Activated CD8-positive, alpha-beta memory T cell treated with anti-CD3 and anti-CD28 coated beads for 24 hours (primary cell): ENCODE measurements at regions not wholly inside any gene's neighbourhood (a gene's known extent, or its start where the extent isn't known, plus 50 kb on each side); places are given as distances from the start of the nearest gene placed in this dataset.
A peak's percentile ranks its signal among the peaks of the same experiment; 100 is the strongest.
"Not testable (repeated sequence)": the region's sequence is repeated elsewhere in the genome, so short reads cannot be mapped to it uniquely, and the experiment has no call there.

Experiments used
- DNase-seq: peaks from one replicate; pipeline ENCODE4 v3.0.0-alpha.2; 2020

DNA sequence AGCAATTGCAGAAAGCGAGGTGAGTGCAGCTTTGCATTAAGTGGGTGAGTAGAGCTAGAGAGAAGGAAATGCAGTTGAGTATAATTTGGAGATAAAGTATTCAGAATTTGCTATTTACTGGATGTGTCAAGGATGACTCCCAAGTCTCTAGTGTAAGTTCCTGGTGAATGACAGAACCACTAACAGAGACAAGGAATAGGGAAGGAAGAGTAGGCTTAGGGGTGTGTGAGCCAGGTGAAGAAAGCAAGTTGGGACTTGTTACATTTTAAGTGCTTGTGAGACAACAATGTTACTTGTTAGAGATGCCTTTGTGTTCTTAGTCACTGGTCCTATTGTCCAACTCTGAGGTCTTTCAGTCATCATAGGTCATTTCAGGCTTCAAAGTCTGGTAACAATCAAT is 70.8 kb downstream of the TBC1D26 start:
- DNase-seq: not testable (repeated sequence)

DNA sequence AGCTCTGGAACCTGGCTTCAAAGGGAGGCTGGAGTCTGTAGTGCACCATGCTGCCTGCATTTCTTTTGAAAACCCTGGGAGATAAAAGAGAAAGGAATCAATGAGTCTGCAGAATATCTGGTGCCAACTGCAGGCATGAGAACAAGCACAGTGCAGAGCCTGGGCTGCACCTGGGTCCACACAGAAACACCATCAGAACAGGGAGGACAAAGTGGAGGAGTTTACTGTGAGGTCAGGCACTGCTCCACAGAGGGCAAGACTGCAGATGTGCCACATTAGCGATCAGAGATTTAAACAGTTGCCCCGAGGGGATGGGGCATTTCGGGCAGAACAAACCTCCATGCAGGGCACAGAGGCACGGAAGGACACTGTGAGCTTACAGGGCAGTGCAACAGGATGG is 74.7 kb downstream of the TBC1D26 start:
- DNase-seq: not testable (repeated sequence)

DNA sequence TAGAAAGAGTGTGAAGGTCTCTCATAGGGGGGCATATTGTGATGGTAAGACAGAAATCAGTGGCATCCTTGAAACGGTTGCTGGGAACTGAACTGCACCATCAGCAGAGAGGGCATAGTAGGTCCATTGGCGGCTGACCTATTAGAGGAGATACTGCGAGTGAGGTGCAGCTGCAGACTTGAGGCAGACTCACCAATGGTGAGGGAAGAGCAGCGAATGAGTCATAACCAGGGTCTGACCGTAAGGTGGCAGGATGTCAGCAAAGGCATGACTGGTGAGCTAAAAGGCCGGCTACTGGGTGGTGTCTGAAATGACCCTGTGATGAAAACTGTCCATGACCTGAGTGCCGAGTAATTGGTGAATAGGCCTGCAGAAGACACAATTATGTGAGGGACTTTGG is 81.3 kb downstream of the TBC1D26 start:
- DNase-seq: not testable (repeated sequence)

DNA sequence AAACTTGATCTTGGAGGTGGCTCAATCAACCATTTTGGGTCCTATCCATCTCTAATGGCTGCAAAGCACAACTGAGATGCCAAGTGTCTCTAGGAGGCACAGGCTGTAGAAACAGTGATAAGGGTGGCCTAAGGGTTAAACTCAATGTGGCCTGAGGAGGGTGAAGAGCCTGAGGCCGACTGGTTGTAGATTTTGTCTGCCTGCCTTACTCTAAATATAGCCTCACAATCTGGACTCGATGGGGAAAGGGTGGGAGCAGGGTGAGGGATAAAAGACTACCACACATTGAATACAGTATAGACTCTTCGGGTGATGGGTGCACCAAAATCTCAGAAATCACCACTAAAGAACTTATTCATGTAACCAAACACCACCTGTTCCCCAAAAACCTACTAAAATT is 81.9 kb downstream of the TBC1D26 start:
- DNase-seq: not testable (repeated sequence)

DNA sequence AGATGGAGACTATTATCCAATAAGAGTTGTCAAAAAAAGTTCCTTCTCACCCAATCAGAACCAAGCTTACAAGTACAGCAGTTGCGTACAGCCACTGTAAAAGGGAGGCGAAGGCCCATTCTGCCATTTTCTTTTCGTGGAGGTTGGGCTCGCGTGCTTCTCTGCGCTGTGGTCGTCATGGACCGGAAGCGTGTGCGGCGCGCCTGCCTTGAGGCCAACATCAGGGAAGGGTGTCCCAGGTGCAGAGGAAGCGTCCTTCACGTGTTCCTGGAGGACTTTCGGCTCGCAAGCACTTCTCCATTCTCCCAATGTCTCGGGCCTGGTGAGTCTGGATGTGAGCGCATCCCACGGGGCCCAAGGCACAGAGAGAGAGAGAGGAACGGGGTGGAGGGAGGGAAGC is 85.8 kb downstream of the TBC1D26 start:
- DNase-seq: not testable (repeated sequence)

DNA sequence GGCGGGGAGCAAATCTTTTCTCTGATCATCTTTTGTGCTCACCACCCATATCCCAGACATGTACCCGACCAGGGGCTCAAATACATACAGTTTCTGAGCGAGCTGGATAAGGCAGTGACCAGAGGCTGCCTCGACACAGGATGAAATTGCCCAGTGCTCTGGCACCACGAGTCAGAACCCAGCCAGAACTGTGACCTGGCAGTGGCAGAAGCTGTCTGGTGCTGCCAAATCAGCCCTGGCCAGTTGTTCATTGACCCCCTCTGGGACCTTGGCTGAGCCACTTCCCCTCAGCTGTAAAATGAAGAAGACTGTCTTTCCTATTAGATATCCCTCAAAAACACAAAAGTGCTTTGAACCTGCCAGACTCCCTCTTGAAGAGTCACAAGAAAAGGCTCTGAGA is 90.2 kb downstream of the TBC1D26 start:
- DNase-seq: not testable (repeated sequence)

DNA sequence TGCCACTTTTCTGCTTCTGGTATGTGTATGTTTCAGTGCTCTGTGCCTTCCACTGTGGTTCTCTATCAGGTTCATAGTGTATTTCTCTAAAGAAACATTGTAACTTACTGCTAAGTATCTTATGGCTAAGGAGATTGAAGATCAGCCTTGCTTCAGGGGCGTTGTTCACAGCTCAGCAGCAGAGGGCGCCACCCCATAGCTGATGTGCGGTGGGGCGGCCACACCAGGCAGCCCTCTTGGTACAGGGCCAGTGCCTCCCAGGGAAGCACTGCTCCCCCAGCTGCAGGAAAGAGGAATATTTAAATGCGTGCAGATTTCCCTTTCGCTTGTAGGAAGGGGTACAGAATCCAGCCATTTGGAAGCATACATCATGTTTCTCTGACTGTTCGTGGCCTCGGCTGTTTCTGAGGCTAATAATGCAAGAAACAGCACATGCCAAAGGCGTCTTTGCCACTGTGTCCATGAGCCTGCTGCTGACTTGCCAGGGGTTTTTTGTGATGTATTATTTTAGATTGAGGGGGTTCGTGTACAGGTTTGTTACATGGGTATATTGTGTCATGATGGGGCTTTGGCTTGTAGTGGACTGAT is 96.7 kb downstream of the TBC1D26 start:
- DNase-seq: peak; percentile 88

DNA sequence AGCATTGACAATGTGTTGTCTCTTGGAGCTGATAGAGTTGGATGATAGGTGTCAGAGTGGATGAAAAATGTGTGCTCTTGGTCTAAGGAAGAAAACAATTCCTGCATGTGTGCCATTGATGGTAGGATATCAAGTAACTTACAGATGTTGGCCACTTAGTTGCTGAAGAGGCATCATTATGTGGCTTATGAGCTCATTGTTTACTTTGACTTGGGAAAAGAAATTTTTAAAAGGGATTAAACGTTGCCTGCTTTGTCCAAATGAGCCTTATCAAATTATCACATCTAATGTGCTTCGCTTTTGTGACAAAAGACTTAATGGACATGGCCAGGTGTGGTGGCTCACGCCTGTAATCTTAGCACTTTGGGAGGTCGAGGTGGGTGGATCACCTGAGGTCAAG is 98.1 kb downstream of the TBC1D26 start:
- not testable (repeated sequence) for DNase-seq

DNA sequence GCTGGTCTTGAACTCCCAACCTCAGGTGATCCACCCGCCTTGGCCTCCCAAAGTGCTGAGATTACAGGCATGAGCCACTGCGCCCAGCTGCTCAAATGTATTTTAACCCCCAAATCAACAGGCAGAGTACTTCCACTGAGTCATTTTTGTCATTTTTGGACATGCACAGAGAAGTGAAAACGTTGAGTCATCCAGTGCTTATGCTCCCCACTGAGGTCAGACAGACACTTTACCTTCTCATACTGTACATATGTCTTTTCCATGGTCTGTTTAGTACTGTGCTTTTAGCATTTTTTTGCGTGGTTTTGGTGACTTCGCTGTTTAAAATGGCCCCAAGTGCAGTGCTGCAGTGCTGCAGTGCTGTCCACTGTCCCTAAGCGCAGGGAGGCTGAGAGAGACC is 99.1 kb downstream of the TBC1D26 start:
- not testable (repeated sequence) for DNase-seq

DNA sequence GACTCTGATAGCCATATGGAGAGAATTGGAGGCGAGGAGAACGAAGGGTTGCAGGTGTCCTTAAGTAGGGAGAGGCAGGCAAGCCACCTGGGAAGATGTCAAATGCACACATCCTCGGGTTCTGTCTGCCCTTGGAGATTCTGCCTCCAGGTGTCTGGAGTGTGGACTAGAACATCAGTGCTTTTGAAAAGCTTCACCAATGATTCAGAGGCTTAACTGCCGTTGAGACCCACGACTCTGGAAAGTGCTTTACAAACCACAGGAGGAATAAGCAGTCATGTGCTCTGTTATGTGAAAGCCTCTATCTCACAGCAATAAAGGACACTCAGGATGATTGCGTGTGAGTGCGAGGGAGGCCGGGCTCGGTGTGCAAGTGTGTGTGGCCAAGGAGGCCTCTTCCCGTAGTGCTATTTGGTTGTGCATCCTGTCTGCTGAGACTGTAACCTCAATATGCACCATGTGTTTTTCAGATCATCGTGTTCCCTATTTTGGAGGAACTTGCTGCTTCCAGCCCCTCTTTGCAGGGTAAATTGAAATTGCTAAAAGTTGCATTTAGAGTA is 100.9 kb downstream of the TBC1D26 start:
- not testable (repeated sequence) for DNase-seq

DNA sequence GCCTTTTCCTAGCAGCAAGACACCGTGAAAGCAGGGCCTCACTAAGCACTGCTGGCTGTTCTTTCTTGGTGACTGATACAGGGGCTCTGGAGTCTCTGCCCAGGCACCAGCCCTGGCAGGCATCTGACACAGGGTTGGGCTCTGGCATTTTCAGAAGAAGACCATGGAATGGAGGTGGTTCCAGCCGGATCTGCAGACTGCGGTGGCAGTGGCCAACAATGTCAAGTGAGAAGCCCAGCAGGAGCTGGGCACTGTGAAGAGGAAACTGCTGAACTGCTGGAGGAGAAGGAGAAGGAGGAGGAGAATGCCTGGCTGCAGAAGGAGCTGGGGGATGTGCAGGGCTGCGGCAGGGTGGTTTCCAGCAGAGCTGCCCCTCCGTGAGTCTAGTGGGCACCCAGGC is 101.8 kb downstream of the TBC1D26 start:
- DNase-seq: not testable (repeated sequence)

DNA sequence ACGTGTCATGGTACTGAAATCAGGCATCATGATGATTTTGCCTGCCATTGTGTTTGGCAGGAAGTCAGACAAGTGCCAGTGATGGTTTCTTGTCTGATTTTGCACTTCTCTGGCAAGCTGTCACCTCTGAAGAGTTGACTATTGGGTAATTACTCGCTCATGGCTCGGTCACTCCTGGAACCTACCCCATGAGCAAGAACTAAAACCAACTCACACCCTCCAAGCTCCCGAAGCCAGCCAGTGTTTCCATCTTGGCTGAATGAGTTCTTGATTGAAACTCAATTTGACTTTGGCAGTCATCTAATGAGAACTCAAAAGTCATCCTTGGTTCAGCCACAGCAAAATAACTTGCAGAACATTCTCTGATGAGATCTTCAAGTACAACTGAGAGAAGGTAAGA is 103.4 kb downstream of the TBC1D26 start:
- DNase-seq: not testable (repeated sequence)

DNA sequence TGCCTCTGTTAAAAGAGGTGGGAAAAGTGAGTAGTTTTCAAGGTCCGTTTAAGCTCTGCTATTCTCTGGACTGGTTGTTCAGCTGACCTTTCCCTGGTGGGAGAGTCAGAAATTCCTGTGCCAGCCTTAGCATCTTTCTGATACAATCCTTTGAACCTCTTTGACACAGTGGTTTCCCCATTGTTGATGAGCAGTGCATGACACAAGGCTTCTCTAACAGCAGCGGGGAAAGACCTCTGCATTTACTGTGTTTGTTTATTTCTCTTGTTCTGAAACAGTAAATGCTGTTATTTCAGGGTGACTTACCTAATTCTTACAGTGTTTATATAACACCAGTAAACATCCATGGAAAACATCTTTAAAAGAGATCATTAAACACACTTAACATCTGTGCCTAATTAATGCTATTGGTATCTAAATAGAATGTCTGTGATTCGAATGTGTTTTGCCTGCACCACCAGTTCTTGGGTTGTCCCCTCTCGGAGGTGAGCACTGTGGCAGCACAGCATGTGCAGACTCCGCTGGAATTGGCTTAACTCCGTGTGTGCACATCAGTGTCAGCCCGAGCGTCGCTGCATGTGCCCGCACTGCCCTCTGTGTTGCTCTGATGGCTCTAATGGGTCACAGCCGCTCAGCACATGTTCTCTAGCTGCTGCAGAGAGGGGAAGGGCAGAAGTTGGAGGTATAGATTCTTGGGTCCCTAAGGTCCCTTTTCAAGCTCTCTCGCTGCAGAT is 104.3 kb downstream of the TBC1D26 start:
- not testable (repeated sequence) for DNase-seq

DNA sequence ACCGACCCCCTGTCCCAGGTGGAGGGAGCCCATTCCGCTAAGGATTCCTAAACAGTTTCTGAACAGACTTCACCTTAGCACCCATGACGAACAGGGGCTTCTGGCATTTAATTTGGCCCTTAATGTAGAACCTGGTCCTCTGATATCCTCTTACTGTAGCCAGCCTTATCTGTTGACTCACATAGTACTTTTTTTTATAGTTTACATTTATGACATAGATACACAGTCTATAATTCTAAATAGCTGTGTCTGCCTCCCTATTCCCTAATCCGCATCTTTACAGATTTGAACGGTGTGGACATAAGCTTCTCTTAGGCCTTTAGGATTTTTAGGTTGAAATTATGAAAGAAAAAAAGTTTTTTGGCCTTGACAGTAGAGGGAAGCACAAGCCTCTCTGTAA is 104.9 kb downstream of the TBC1D26 start:
- not testable (repeated sequence) for DNase-seq

DNA sequence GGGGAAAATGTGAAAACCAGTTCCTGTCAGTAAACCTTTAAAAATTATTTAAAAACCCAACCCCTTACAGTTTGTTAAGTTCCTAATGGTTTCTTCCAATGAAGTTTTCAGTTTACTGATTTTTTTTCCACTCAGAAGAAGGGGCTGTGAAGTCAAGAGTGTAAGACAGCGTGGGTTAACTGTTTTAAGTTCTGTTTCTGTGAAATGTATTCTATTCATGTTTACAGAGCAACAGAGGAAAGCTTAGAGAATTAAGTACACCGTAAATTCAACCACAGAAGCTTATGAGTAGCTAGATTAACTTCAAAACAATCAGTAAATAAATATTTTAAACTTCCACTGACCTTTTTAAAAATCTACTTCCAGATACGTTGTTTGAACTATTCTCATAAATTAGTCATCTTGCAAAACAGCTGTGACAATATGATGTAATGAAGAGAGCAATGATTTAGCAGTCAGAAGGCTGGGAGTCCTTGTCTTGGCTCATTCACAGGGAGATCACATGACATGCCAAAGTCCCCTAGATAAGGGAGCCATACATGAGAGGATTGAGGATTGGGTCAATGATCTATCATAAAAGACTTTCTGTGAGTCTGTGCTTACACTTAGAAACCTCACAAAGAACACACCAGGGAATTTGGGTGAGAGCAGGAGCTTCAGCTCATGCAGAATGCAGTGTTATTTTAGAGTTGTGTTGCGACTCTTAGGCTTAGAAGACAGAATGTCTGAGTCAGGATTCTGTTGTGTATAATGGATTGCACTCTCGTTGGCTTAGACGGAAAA is 97.3 kb upstream of the ADORA2B start:
- not testable (repeated sequence) for DNase-seq

DNA sequence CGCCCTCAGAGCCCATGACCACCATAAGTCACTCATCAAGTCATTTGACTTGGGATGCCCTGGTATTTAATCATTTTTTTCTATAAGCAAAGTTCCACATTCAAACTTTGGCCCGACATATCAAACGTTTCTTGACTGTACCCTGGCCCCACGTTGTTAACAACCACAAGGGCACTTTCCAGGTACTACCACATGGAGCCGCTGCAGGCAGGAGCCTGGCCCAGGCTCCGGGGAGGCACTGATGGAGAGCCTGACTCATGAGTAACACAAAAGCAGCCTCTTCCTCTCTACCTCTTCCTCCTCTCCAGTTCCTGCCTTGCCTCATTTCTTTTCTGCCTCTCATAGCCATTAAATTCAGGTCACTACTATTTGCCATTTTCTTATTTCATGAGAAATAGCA is 95.9 kb upstream of the ADORA2B start:
- DNase-seq: peak; percentile 67

DNA sequence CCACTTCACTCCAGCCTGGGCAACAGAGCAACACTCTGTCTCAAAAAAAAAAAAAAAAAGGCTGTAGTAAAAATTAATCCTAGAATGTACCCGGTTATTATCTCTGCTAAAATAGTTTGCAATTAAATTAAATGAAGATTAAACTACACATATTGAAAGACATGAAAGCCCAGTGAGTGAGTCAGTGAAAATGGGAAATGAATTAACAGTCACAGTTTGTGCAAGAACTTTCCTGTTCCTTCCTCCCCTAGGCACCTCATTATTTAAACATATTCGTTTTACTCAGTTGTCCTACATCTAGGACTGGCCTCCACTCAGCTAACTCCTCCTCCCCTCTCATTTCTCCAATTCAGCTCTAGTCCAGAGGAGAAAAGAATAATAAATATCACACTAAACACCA is 94.9 kb upstream of the ADORA2B start:
- DNase-seq: not testable (repeated sequence)

DNA sequence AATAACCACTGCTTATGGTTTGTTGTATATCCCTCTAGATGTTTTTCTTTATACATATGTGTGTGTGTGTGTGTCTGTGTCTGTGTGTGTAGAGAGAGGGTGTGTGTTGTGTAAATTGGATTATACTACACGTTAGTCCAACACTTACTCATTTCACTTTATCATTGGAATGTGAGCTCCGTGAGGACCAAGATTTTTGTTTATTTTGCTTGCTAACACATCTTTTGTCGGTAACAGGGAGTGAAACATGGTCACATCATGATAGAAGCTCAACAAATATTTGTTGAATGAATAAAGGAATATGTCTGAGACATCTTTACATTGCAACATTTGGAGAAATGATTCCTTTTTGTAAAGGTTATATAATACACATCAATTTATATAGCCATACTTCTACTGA is 94.2 kb upstream of the ADORA2B start:
- not testable (repeated sequence) for DNase-seq

DNA sequence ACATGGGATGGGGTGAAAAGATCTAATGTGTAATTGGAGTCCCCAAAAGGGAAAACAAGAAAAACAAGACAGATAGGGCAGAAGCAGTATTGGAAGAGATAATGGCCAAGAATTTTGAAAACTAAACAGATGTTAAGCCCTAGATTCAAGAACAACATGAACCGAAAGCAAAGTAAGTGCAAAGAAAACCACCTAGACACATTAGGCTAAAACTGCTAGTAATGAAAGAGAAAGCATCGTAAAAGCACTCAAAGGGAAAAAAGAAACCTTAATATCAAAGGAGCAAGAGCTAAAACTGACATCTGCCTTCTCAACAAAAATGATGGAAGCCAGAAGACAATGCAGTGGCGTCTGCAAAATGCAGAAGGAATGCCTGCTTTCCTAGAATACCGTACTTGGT is 92.1 kb upstream of the ADORA2B start:
- not testable (repeated sequence) for DNase-seq

DNA sequence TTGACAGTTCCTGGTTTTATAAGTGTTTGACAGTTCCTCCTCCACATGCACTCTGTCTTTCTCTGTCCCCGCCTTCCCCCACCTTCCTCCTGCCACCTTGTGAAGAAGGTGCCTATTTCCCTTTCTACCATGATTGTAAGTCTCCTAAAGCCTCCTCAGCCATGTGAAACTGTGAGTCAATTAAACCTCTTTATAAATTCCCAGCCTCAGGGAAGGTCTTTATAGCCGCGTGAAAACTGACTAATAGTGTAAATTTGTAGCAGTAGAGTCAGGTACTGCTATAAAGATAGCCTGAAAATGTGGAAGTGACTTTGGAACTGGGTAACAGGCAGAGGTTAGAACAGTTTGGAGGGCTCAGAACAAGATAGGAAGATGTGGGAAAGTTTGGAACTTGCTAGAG is 88.7 kb upstream of the ADORA2B start:
- not testable (repeated sequence) for DNase-seq

DNA sequence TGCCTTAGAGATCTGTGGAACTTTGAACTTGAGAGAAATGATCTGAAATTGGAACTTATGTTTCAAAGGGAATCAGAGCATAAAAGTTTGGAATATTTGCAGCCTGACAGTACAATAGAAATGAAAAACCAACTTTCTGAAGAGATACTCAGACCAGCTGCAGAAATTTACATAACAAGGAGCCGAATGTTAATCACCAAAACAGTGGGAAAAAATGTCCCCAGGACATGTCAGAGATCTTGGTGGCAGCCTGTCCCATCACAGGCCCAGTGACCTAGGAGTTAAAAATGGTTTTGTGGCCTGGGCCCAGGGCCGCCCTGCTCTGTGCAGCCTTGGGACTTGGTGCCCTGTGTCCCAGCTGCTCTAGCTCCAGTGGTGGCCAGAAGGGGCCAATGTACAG is 88.2 kb upstream of the ADORA2B start:
- DNase-seq: not testable (repeated sequence)

DNA sequence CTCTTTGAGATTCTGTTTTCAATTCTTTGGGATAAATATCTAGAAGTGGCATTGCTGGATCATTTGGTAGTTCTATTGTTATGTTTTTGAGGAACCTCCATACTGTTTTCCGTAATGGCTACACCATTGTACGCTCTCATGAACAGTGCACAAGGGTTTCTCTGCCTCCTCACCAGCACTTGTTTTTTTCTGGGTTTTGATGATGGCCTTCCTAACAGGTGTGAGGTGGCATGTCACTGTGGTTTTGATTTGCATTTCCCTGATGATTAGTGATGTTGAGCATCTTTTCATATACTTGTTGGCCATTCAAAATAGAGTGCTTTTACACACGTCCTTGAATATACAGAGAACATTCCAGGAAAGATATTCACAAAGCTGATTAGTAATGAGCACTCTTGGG is 86.8 kb upstream of the ADORA2B start:
- DNase-seq: not testable (repeated sequence)

DNA sequence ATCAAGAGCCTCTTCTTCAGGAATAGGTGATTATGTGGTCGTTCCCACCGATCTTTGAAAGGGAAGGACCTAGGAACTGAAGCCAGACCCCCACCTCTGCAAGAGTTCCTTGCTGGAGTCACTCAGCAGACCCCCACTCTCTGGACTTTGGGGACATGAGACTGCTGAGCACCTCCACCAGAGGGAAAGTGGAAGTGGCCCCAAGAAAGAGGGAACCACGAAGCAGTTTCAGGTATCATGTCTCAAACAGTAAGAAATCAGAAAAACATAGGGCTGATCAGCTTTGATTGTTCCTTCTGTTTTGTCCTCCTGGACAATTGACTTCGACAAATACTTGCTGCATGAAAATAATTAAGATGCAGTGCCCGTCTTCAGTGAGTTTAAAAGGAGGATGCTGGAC is 84.2 kb upstream of the ADORA2B start:
- DNase-seq: not testable (repeated sequence)
